HG02938 (cell line): ENCODE measurements at regions not wholly inside any gene's neighbourhood (a gene's known extent, or its start where the extent isn't known, plus 50 kb on each side); places are given as distances from the start of the nearest gene placed in this dataset.
A peak's percentile ranks its signal among the peaks of the same experiment; 100 is the strongest.
"Not testable (repeated sequence)": the region's sequence is repeated elsewhere in the genome, so short reads cannot be mapped to it uniquely, and the experiment has no call there.

Experiments
- ATAC-seq: cut with Tn5 transposase; IDR thresholded peaks from one replicate; pipeline ENCODE4 v1.9.1; 2021; ENCODE audit warnings: mild to moderate bottlenecking, moderate library complexity; ENCODE audit not compliant: unreplicated experiment

DNA sequence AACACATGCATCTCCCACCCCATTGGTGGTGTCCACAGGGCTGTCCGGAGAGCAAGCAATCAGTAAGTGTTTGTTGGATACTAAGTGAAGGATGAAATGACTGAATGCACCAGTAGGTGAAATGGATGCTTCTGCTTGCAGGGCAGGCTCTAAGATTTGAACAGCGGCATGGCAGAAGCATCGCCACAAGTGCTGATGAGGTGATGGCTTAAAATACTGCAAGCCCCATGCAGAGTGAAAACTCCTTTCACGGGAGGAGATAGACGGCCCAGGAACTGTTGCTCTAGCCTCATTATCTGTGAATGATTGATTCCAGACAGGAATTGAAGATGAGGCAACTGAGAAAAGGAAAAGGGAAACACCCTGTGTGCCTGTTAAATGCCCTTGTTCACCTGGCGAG is 158.9 kb downstream of the LY86 start:
- no peak for ATAC-seq

DNA sequence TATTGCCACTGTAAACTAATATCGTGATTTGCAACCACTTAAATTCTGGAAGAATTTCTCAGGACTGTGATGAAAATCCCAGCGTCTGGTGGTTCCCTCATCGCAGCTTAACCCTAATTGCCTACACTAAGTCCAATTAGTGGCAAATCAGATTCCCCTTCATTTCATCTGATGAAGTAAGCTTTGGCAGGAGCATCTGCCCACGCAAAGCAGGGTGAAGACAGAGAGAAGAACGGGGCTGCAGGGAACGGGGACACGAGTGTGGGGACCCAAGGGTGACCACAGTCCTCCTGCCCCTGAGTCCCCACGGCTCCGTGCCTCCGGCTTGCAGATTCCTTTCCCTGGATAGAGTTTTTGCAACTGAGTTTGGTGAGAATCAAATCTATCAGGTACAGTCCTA is 159.5 kb downstream of the LY86 start:
- no peak for ATAC-seq

DNA sequence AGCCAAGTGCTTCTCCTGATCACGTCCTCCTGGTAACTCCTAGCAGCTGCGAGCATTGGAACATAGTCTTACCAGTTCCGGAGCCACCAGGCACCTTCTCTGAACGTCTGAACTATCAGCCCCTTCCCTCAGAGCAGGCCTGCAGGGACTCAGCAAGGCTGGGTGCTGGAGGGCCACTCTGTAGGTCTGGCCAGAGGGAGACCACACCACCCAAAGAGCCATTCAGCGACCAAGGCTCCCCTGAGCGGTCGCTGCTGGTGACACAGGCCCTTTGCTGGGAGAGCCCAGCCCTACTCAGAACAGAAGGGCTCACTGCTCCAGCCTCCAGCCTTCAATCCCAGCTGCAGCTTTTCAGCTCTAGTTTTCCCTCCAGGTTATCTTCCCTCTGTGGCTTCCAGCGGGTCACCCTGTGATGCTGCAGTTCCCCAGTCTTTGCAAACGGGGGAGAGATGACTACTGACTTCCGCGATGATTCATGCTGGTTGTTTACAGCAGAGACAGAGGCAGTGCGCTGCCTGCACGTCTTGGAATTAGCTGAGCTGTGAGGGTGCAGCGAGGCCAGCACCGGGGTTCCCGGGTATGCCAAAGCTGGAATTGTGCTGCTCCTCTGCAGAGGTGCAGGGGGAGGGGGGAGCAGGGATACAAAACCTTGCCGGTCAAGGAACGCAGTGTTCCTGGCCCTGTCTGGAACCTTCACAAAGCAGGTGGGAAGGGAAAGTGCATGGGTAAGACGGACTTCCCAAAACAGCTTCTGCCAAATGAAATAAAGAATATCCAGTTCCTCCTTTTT is 161.4 kb downstream of the LY86 start:
- ATAC-seq: no peak

DNA sequence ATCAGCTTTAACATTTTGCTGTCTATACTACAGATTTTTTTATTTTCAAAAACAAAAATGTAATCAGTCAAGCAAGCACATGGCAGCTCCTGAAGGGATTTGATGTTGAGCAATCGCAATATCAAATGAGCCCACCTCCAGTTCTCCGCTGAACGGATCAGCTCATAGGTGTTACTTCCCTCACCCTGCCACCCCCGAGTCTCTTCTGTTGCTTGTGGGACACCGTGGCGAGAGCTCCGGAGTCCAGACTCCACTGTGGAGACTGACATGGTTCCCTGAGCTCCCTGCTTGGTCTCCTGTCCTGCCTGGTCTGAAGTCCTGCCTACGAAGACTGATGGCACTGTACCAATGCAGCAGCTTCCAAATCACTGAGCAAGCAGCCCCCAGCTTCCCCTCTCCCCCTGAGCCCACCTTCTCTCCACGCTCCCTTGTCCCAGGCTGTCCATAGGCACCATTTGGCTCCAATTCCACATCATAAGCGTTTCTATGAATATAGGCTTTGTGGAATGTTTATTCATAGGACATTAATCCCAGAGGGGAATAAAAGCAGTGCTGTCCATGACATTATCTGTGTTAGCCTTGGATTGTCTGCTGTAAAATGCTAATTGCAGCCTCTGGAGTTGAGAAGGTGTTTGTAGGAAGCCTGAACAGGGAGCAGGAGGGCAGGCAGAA is 162.2 kb downstream of the LY86 start:
- no peak for ATAC-seq

DNA sequence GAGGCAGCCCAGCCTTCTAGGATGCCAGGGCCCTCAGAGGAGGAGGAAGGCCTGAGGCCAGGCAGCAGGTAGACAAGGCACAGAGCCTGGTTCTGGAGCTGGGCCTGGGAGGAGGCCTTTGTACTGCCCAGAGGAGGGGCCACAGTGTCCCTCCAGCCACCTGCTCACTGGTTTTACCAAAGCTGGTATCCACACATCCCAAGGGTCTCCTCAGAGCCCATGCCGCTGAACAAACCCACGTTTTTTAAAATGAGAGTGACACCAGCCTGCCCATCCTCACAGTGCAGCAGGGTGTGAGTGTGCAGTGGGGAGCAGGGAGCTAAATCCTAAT is 162.7 kb downstream of the LY86 start:
- no peak for ATAC-seq

DNA sequence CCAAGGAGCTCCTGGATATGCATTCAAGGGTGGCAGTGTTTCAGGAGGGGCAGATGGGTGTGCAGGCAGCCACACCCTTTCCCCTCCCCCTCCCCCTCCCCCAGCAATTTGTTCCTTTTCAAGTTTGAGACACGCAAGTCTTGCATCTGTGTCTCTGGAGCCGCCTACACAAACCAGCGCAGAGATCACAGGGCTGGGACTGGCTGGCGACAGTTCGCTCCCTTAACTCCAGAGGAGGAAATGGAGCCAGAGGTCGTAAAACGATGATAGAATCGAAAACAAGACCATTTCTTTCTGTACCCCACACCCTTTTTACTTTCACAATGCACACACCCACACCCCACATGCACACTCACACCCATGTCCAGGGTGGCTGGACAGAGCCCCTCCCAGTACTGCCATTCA is 163.1 kb downstream of the LY86 start:
- no peak for ATAC-seq

DNA sequence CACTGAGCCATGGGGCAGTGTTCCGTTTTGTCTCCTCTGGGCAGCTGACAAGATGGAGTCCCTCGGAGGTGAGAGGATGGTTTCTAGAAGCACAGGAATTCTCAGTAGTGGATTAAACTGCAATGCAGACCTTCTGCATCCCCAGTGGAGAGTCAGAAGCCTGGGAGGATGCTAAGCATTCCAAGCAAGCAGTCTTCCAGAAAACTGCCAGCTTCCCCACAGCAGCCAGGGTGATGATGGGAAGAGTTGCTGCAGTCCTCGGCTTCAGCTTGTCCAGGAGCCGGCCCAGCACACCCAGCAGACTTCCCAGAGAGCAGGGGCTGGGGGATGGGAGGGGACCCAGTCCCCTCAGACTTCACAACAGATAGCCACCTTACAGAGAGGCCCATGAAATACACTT is 163.6 kb downstream of the LY86 start:
- ATAC-seq: no peak

DNA sequence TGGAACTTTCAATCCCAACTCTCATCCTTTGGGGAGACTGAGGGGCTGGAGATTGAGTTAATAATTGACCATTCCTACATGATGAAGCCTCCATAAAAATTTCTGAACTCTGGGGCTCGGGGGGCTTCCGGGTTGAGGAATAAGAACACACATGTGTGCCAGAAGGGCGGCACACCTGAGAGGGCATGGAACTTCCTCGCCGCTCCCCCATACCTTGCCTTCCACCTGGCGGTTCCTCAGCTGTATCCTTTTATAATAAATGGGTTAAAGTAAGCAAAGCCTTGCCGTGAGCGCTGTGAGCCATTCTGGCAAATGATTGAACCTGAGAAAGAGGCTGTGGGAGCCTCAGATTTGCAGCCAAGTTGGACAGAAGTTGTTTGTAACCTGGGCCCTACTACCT is 164.8 kb downstream of the LY86 start:
- no peak for ATAC-seq

DNA sequence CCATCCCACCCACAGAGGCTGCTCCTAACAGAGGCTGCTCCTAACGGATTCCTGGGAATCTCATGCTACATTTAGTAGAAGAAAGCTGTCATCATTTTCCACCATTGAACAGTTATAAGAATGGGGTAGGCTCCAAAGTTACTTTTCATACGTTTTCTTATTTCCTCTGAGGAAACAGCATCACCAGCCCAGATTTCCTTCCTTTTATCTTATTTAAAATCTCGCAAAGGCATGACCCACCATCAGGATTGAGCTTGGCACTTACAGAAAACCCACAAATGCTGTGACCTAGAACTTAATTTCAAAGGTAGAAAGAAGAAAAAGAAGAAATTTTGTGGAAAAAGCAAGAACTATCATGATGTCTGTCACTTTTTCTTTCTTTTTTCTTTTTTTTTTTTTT is 168.0 kb downstream of the LY86 start:
- ATAC-seq: no peak

DNA sequence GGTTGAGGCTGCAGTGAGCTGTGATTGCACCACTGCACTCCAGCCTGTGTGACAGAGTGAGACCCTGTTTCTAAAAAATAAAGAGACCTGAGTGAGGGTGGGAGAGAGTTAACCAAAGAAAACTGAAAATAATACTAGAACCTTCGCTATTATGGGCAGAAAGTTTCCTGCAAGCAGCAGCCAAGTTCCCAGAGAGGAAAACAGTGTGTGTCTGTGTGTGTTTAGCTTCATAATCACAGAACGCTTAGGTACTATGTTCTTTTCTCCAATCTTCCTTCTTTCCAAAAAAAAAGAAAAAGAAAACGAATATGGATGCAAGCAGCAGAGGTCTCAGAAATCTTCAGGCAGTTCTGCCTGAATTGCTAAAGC is 170.0 kb downstream of the LY86 start:
- ATAC-seq: no peak

DNA sequence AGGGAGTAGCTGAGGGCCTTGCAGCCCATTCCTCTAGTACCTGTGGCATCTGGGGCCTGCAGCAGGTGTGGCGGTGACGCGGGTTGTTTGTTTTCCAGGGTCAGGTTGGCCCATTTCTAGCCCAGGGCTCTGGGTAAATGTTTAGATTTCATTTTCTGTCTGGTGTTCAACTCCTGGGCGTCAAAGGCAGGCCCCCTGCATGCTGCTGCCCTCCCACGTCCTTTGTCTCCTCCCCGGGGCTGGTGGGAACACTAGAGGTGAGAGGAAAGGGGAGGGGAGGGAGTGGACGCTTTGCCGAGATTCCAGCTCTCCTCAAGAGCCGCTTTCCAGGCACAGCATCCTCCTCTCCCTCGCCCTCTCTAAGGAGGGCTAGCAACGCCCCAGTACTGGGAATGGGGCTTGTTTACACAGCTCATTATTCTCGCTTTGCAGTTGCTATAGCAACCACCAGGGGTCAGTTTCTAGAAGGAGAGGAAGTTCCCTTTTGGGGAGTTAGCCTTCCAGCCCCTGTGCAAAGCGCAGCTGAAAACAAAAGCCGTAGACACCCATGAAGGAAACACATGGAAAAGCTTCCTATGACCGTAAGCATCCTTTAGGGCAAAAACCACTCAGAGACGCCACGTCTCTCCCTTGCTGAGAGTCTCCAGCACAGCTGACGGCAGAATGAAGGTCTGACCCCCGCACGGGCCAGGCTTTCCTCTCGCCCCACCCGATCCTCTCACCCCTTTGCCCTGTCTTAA is 170.6 kb downstream of the LY86 start:
- ATAC-seq: peak; percentile 87

DNA sequence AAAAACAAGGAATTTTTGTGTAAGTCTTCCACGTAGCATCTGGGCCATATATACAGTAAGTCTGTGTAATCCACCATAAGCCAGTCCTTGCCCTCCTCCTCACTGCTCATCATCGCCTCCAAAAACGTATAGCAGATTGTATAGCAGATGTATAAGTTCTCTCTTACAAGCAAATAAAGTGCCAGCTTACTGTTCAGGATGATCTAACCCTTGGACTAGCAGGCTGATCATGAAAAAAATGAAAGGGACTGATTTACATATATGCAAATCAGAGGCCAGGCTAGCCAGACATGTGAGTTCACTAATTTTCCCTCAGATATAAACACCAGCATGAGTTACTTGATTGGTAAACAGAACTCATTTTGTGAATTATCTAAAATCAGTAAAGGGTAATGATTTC is 171.5 kb downstream of the LY86 start:
- ATAC-seq: no peak

DNA sequence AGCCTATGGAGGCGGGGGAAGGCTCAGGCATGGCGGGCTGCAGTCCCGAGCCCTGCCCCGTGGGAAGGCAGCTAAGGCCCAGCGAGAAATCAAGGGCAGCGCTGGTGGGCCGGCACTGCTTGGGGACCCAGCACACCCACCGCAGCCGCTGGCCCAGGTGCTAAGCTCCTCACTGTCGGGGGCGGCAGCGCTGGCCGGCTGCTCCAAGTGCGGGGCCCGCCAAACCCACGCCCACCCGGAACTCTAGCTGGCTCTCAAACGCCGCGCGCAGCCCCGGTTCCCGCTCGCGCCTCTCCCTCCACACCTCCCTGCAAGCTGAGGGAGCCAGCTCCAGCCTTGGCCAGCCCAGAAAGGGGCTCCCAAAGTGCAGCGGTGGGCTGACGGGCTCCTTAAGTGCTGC is 174.0 kb downstream of the LY86 start:
- not testable (repeated sequence) for ATAC-seq

DNA sequence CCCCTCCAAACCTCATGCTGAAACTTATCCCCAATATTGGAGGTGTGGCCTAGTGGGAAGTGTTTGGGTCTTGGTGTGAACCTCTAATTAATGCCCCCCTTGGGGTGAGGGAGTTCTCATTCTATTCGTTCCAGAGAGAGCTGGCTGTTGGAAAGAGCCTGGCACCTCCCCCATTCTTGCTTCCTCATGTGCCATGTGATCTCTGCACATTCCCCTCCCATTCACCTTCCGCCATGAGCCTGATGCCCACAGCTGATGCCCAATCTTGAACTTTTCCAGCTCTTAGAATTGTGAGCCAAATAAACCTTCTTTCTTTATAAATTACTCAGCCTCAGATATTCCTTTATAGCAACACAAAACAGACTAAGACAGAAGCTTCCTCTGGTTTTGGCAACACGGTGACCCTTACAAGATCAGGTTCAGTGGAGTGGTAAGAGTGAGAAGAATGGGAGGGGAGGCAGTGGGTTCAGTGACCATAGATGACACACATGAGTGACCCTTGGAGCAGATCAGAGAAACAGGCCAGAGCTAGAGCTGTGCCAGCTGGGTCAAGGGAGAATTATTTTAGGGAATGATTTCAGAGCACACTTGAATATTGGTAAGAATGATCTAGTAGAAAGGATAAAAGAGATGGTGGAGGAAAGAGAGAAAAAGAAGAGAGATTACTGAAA is 176.4 kb downstream of the LY86 start:
- ATAC-seq: no peak

DNA sequence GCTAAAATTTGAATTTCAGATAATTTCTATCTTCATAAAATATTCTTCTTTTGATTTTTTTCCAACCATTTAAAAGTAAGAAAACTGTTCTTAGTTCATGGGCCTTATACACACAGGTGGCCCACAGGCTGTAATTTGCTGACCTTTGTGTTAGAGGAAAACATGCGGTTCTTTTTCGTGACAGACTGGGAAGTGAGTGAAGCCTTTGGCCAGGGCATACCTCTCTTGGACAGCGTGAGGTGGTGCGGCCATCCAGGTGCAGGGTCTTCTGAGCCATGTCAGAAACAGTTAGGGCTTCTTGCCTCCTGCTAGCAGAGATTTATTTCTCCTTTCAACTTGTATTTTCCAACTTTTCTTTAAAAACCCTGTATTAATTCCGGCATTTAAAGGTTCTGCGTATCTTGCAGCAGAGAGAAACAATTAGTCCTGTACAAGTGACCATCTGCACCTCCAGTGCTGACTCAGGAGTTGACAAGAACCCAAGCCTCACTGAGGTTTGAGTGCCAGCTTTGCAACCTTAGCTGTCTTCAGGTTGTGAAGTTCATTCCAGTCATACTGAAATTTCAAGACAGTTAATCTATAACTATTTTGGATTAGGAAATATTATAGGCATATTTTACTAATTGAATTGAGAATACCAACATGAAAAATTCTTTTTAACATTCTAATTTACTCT is 177.8 kb downstream of the LY86 start:
- no peak for ATAC-seq

DNA sequence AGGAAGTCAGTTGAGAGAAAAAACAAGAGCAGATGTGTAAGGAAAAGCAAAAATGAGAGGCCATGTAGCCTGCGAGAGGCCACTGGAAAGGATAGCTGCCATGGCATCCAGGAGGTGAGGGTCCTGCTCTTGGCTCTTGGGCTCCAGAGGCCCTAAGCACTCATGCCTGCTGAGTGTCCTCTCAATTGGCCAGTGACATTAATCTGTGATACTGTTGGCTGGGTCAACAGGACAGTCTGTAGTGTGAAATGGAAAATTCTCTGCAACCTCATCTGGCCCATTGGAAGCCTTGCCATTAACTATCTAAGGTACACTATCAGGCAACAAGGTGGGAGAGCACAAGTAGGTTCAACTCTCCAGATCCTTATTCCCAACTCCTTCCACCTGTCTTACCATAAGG is 180.9 kb downstream of the LY86 start:
- no peak for ATAC-seq

DNA sequence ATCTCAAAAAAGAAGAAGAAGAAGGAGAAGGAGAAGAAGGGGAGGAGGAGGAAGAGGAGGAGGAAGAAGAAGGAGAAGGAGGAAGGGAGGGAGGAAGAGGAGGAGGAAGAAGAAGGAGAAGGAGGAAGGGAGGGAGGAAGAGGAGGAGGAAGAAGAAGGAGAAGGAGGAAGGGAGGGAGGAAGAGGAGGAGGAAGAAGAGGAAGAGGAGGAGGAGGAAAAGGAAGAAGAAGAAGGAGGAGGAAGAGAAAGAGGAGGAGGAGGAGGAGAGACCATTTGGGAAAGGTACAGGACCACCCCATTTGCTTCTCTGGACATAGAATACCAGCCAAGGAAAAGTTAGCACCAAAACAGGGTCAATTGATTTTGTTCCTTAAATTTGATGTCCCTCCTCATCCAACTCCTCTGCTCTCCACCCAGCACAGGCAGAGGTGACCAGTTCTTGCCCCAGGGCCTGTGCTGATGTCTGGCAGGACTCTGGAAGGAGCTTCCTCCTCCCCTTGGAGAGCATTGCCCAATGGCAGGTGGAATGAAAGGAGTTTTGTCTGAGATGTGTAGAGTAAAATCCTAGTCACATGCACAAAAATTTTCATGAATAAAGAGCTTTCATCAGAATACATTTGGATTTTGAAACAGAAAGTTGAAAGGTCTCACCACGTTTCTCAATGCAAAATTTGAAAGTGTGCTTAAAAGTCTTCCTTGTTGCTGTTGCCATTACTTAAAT is 182.9 kb downstream of the LY86 start:
- ATAC-seq: no peak

DNA sequence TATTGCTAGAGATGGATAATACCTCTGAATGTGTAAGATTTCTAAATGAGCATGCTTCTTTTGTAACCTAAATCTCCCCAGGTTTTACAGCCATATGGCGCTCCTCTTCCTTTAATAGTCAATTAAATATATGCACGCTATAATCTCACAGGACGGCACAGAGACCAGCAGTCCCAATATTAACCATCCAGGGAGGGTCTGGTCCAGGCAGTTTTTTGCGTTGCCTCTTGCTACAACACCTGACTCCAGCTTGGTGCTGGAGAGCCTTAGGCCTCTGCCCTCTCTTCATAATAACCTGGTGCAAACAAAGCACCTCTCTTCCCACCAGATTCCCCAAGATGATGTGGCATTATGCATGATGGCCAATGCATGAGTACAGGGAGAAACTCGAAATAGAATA is 183.4 kb downstream of the LY86 start:
- no peak for ATAC-seq

DNA sequence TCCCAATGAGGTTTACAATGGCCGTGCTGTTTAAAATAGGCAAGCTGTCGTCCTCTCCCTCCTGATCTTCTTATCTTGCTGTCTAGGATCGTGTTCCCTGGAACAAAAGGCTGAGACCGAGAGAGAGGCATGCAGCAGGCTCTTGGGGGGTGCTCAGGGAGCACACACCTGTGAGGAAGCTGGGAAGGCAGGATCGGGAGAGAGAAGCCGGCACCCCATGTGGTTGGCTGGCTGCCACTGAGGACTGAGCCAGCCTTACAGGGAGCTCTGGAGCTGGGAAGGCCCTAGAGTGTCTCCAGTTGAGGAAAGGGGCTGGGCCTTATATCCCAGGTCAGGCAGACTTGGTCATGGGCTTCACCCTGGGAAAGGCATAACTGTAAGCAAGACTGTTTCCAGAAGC is 184.2 kb downstream of the LY86 start:
- no peak for ATAC-seq

DNA sequence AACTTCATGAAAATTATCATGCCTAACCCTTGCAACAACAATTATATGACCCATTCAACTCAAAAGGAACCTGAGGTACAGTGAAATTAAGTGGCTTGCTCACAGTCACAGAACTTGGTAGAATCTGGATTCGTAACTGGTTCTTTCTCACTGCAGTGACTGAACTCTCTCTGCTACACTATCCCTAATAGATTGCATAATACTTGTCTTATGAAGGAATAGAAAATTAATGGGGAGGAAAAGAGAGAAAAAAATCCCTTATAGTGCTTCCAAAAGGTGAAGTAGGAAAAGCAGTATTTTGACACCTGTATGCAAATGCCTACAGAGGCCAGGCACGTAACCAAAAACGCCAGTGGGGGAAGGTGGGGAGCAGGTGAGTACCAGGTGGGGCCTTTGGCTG is 186.6 kb downstream of the LY86 start:
- ATAC-seq: no peak

DNA sequence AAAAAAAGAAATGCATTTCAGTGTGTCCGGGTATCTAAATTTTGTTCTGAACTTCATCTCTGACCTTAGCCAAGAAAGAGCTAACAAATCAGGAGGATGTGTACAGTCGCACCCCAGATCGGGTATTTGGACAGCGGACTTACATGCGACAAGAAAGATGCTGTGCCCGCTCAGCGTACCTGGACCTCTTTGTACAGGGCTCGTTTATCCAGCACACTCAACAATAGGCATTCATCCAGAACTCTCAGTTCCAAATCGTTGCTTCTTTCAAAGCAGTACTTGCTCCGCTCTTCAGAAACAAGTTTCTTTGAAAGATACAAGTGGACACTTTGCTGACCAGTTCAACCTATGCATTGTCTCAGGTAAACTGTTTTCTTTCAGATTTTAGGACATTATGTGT is 191.7 kb downstream of the LY86 start:
- no peak for ATAC-seq
